Keratinocyte (primary cell): ENCODE measurements at regions not wholly inside any gene's neighbourhood (a gene's known extent, or its start where the extent isn't known, plus 50 kb on each side); places are given as distances from the start of the nearest gene placed in this dataset.

Experiments
- DNase-seq: peaks from one replicate; pipeline ENCODE4 v3.0.0-alpha.2; 2011; ENCODE audit warnings: low read depth, missing footprints, low spot score
- FAIRE-seq: peaks from 2 replicates; lab custom pipeline; 2011; peaks lifted over from hg19 to GRCh38; lab: Jason Lieb, UNC
- H2AFZ ChIP-seq: 2 replicates; pipeline ENCODE4 v1.6.0; 2012; ENCODE audit warnings: low read length, control low read depth, inconsistent platforms; ENCODE audit not compliant: control insufficient read depth
- H3K27ac ChIP-seq: 2 replicates; pipeline ENCODE4 v1.5.1; 2011; ENCODE audit warnings: low read length; ENCODE audit not compliant: control insufficient read depth, insufficient read depth
- H3K27me3 ChIP-seq: 3 replicates; pipeline ENCODE4 v1.6.0; 2011; ENCODE audit warnings: low read length; ENCODE audit not compliant: control insufficient read depth, insufficient read depth; ENCODE audit errors: extremely low read depth
- H3K36me3 ChIP-seq, 2 experiments: 2 replicates in 1 of 2; 3 replicates in 1 of 2; pipeline ENCODE4 v1.5.1; 2011; ENCODE audit warnings: low read length in 2 of 2, mild to moderate bottlenecking in 1 of 2; ENCODE audit not compliant: control insufficient read depth in 2 of 2, insufficient read depth in 2 of 2; ENCODE audit errors: extremely low read depth in 1 of 2
- H3K4me1 ChIP-seq: 3 replicates; pipeline ENCODE4 v1.5.1; 2011; ENCODE audit warnings: low read length; ENCODE audit not compliant: control insufficient read depth, insufficient read depth; ENCODE audit errors: extremely low read depth
- H3K4me2 ChIP-seq: 3 replicates; pipeline ENCODE4 v1.6.0; 2011; ENCODE audit warnings: low read depth, low read length; ENCODE audit not compliant: control insufficient read depth, insufficient read depth; ENCODE audit errors: extremely low read depth
- H3K4me3 ChIP-seq, 3 experiments: fragments of 200-600 bp in 1 of 3; sonication (generic) in 1 of 3; 2 replicates in 2 of 3; 3 replicates in 1 of 3; pipeline ENCODE4 v1.5.1; 2011 to 2016; ENCODE audit warnings: low read length in 3 of 3, mild to moderate bottlenecking in 3 of 3, control low read depth in 2 of 3, inconsistent platforms in 1 of 3, low read depth in 1 of 3, mixed read lengths in 1 of 3, mixed run types in 1 of 3, moderate library complexity in 1 of 3; ENCODE audit not compliant: control insufficient read depth in 2 of 3, insufficient read depth in 2 of 3; ENCODE audit errors: extremely low read depth in 1 of 3
- H3K79me2 ChIP-seq: 2 replicates; pipeline ENCODE4 v1.6.0; 2012; ENCODE audit warnings: low read length; ENCODE audit not compliant: control insufficient read depth, insufficient read depth
- H3K9ac ChIP-seq: 3 replicates; pipeline ENCODE4 v1.6.0; 2011; ENCODE audit warnings: low read length; ENCODE audit not compliant: control insufficient read depth, insufficient read depth; ENCODE audit errors: extremely low read depth
- H3K9me1 ChIP-seq: 3 replicates; pipeline ENCODE4 v1.6.0; 2011; ENCODE audit warnings: low read length; ENCODE audit not compliant: control insufficient read depth, insufficient read depth; ENCODE audit errors: extremely low read depth
- H3K9me3 ChIP-seq: 2 replicates; pipeline ENCODE4 v1.5.1; 2012; ENCODE audit warnings: low read depth, low read length; ENCODE audit not compliant: control insufficient read depth
- H4K20me1 ChIP-seq: 3 replicates; pipeline ENCODE4 v1.6.0; 2011; ENCODE audit warnings: low read length; ENCODE audit not compliant: control insufficient read depth, insufficient read depth; ENCODE audit errors: extremely low read depth
- CTCF ChIP-seq, 3 experiments: IDR thresholded peaks in 1 of 3; conservative IDR thresholded peaks in 1 of 3; optimal IDR thresholded peaks in 1 of 3; 2 replicates in 2 of 3; 3 replicates in 1 of 3; pipeline versions ENCODE3 to v1.5.1; 2011; ENCODE audit warnings: low read length in 3 of 3, mild to moderate bottlenecking in 3 of 3, moderate library complexity in 2 of 3, control low read depth in 1 of 3, inconsistent platforms in 1 of 3; ENCODE audit not compliant: insufficient read depth in 2 of 3; ENCODE audit errors: extremely low read depth in 1 of 3
- EZH2 ChIP-seq: IDR thresholded peaks from one replicate; pipeline ENCODE4 v1.6.1; 2012; ENCODE audit warnings: inconsistent platforms, mild to moderate bottlenecking, low read length, moderate library complexity
- dilution Hi-C: fragments of 300-500 bp; cut with MboI; formaldehyde crosslinking; loops from one replicate; pipeline ENCODE4 v1.7.0; 2020; ENCODE audit warnings: low sequenced_read_pairs; ENCODE audit not compliant: extremely low pct_ligation_motif_present

DNA sequence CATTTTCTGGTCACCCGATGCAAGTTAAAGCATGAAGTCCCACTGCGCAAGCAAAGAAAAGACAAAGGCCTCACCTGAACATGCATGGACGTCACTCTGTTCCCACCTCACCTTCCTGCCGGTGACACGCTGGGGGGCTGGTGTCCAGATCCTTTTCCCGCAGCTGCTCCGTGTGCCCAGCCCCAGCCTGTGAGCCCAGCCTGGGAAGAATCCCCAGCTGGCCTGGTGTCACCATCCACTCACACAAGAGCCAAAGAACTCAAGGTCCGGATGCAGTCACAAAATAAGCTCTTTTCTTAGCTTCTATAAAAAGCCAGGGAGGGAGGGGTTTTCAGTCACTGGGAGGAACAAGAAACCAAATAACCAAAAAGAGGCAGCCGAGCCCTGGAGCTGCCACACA lies 249.9 kb downstream of the COL4A1 start:
- peaks cover 8% of the 10 kb centered on the region for H3K4me1 ChIP-seq
- H2AFZ ChIP-seq, result no peak overlapping the region
- FAIRE-seq (no peak), DNase-seq (no peak)
- no peak overlapping the region for H3K9ac ChIP-seq
- no peaks in the 10 kb centered on the region for H3K9me3 ChIP-seq
- no peak overlapping the region for H3K4me2 ChIP-seq
- no peaks in the 10 kb centered on the region for H3K9me1 ChIP-seq
- dilution Hi-C loops, result no loop called here
- H4K20me1 ChIP-seq, result no peaks in the 10 kb centered on the region
- H3K4me3 ChIP-seq, result no peak overlapping the region
- no peaks in the 10 kb centered on the region for H3K79me2 ChIP-seq
- H3K36me3 ChIP-seq, result no peaks in the 10 kb centered on the region
- H3K27me3 ChIP-seq, result no peaks in the 10 kb centered on the region
- TF ChIP-seq EZH2, result no peak
- TF ChIP-seq CTCF (optimal IDR thresholded peaks at IDR 0.05 in 1 of 3, IDR thresholded peaks at IDR 0.05 in 1 of 3, conservative IDR thresholded peaks at IDR 0.05 in 1 of 3; ENCODE audit: extremely low read depth in 1 of 3, insufficient read depth in 2 of 3, low read length in 3 of 3), result no peak
- no peak overlapping the region for H3K27ac ChIP-seq

- Histone ChIP-seq H3K79me2 (no peaks in the 10 kb centered on the region), H3K9me1 (no peaks in the 10 kb centered on the region), H3K4me2 (no peak overlapping the region), H2AFZ (no peak overlapping the region), H4K20me1 (no peaks in the 10 kb centered on the region), H3K27me3 (no peaks in the 10 kb centered on the region), H3K4me3 (no peak overlapping the region), H3K4me1 (peaks cover 4% of the 10 kb centered on the region), H3K36me3 (no peaks in the 10 kb centered on the region), H3K27ac (no peak overlapping the region), H3K9me3 (no peaks in the 10 kb centered on the region), H3K9ac (no peak overlapping the region)
- dilution Hi-C loops, result no loop called here
- FAIRE-seq (no peak), DNase-seq (no peak)
- TF ChIP-seq CTCF (optimal IDR thresholded peaks at IDR 0.05 in 1 of 3, IDR thresholded peaks at IDR 0.05 in 1 of 3, conservative IDR thresholded peaks at IDR 0.05 in 1 of 3; ENCODE audit: extremely low read depth in 1 of 3, insufficient read depth in 2 of 3, low read length in 3 of 3) (no peak), EZH2 (no peak)
Observed at GRCh38 chr13:110056640-110057039, 250.3 kb downstream of the COL4A1 start.
